HG03342 (cell line): ENCODE measurements at regions not wholly inside any gene's neighbourhood (a gene's known extent, or its start where the extent isn't known, plus 50 kb on each side); places are given as distances from the start of the nearest gene placed in this dataset.

Experiments
- ATAC-seq: cut with Tn5 transposase; IDR thresholded peaks from one replicate; pipeline ENCODE4 v1.9.1; 2021; ENCODE audit warnings: mild to moderate bottlenecking, moderate library complexity; ENCODE audit not compliant: unreplicated experiment

DNA sequence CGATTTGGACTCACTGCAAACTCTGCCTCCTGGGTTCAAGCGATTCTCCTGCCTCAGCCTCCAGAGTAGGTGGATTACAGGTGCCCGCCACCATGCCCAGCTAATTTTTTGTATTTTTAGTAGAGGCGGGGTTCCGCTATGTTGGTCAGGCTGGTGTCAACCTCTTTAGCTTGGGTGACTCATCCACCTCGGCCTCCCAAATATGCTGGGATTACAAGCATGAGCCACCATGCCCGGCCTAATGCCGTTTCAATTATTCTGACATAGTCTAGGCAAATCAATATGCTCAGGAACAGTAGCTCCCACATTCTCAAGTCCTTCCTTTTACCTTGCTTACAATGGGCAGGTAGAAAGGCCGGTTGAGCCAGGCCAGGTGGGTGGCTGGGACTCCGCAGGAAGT lies 82.0 kb upstream of the EEA1 start:
- no peak for ATAC-seq

- ATAC-seq = no peak
These were observed 87.0 kb upstream of the EEA1 start for GRCh38 chr12:93015871-93016751.

DNA sequence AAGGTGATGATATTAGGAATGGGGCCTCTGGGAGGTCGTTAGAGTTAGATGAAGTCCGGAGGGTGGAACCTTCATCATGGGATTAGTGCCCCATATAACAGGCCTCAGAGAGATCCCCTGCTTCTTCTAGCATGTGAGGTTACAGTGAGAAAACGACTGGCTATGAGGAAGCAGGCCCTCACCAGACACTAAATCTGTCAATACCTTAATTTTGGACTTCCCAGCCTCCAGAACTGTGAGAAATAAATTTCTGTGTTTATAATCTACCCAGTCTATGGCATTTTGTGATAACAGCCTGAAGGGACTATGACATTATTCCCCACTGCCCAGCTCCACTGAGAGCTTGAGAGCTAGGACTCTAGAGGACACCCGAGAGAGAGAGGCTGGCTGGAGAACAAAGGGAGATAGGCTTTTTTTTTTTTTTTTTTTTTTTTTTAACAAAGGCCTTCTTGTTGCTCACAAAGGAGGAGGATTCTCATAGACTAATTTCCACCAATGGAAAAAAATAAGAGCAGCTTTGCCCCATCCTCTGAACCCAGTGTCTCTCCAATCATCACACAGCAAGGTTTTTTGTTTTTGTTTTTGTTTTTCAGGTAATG lies 87.8 kb upstream of the EEA1 start:
- no peak for ATAC-seq

GRCh38 chr12:93018610-93019009 lies 89.5 kb upstream of the EEA1 start:
- no peak for ATAC-seq

GRCh38 chr12:93019212-93019927 lies 90.3 kb upstream of the EEA1 start:
- no peak for ATAC-seq

DNA sequence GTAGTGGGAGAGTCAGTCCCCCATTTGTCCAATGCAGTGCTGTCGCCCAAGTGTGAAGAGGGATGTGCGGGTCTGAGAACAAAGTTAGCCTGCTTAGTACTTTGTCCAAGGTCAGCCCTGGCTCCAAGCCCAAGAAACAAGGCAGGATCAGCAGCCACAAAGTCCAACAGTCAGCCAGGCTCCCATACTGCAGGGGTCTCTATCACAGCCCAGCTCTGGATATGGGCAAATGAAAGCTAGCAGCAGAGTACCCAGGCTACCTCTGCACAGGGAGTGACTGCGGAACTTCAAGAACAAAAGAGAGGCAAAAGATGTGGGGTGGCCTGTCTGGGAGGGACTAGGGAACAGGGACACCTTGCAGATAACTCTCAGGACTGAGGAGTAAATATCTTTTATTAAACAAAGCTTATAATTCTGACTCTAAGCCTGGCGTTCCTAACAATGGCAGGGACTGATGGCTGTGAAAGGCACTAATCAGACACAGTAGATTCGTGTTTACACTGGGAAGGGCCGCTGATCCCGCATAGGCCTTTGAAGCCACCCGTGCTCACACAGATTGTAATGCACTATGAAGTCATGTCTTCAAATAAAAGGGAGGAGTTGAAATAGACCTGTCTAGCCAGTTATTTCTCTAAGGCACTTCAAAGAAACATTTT lies 91.0 kb upstream of the EEA1 start:
- no peak for ATAC-seq

- no peak for ATAC-seq
These were observed 91.8 kb upstream of the EEA1 start for GRCh38 chr12:93020631-93021597.

DNA sequence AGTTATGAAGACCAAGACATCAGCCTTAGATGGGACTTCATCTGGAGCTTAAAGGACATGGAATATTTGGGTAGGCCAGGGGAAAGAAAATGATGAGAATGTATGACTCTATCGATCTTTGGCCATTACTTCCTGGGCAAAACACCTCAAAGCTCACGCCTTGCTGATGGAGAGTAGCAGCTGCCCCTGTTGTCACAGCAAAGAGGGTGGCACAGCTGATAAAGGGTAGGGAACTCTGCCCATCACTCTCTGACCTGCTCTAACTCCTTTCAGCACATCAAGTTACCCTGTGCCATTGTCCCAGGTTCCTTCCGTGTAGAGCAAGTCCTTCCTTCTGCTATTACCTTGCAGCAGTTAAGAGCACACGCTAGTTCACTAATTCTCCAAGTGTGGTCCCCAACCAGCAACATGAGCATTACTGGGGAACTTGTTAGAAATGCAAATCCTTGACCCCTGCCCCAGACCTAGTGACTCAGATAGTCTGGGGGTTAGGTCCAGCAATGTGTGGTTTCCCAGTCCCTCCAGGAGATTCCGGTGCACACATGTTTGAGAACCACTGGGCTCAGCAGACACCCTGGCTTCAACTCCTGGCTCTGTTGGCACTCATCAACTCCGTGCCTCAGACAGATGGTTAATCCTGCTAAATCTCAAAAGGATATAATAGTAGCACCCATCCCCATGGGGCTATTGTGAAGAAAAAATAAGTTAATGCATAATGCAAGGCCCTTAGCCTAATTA lies 93.7 kb upstream of the EEA1 start:
- ATAC-seq = no peak

DNA sequence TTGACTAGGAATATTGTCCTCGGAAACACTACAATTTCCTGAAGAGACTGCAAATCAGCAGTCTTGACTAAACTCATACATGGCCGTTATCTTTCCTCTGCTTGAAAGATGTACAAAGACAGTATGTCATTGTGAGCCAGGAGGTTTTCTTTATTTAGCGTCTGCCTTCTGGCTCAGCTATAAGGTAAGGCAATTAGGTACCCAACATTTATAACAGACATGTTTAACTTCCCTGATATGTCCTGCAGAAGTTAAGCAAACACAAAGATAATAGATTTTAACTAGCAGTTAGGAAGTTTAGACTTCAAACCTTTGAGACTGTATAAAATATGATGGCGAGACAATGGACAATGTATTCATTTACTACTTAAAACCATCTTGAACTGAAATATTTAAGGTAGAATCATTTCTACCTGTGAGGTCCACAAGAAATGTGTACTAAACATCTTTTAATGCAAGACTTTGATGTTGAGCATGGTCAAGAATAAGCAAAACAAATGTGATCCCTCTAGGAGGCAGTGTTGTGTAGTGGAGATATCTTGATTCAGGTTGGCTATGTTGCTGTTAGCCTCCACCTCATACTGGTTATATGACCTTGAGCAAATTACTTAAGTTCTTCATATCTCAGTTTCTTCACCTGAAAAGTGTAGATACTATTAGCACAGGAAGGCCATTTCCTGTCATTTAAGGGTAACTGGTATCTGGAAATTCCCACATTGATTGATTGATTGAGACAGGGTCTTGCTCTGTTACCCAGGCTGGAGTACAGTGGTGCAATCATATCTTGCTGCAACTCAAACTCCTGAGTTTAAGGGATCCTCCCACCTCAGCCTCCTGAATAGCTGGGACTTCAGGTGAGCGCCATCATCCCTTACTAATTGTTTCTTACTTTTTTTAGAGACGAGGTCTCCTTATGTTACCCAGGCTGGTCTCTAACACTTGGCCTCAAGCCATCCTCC lies 96.3 kb upstream of the EEA1 start:
- ATAC-seq = no peak

- no peak for ATAC-seq
These were observed 97.9 kb upstream of the EEA1 start for GRCh38 chr12:93027041-93027440.

DNA sequence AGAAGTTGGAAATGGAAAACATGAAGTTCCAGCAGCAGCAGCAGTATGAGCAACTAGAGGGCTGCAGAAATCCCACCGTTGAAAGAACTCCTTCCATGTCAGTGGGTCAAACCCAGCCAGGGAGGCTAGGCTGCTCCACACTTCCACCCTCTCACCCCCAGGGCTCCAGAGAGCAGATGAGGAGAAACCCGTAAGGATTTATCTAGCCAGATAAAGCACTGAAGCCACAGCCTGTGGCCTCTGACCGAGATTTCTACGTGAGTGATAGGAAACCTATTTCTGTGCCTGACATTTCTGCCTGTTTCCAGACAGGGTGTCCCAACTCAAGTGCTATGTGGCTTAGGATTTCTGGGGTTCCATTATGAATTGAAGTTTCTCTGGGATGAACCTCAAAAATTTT lies 100.0 kb upstream of the EEA1 start:
- ATAC-seq = no peak

- ATAC-seq = no peak
These were observed 101.9 kb upstream of the EEA1 start for GRCh38 chr12:93031028-93031427.

DNA sequence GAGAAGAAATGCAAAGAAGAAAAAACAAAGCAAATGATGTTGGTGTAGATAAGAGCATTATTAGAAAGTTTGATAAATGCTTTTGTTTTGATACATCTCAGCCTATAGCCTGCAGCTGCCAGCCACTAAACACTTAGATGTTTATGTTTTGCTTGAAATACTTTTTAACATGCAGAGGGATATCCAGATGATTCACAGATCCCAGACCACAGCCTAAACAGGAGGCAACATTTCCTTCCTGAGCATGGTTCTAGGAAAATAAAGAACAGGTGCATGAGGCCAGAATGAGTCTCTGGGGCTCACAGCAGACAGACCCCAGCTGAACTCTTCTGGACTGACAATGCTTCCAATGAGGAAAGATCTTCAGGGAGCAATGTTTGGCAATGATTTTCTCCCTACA lies 103.7 kb upstream of the EEA1 start:
- ATAC-seq = no peak

GRCh38 chr12:93033948-93034347 lies 104.9 kb upstream of the EEA1 start:
- no peak for ATAC-seq

DNA sequence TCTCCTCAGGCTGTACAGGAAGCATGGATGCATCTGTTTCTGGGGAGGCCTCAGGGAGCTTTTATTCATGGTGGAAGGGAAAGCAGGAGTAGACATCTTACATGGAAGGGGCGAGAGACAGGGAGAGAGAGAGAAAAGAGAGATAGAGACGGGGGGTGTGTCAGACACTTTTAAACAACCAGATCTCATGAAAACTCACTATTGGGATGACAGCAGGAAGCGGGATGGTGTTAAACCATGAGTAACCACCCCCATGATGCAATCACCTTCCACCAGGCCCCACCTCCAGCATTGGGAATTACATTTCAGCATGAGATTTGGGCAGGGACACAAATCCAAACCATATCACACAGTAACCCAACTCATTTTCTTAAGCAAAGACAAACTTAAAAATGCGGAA lies 110.0 kb upstream of the EEA1 start:
- ATAC-seq = no peak

DNA sequence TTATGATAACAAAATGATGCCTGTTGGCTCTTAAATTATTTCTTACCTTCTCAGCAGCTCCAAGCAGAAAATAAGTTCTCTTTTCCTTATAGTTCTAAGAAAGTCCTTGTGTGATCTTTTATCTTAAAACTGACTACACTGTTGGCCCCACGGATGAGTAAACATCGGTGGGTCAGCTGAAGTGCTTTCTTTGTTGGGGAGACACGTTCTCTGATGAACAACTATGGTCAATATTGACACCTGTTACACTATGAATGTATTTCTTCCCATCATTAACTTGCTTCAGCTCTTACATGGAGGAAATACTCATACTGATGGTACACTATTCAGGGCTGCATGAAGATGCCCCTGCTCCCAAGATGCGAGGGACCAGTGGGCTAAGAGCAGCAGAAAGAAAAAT lies 110.8 kb upstream of the EEA1 start:
- no peak for ATAC-seq

GRCh38 chr12:93040367-93040766 lies 111.3 kb upstream of the EEA1 start:
- no peak for ATAC-seq

DNA sequence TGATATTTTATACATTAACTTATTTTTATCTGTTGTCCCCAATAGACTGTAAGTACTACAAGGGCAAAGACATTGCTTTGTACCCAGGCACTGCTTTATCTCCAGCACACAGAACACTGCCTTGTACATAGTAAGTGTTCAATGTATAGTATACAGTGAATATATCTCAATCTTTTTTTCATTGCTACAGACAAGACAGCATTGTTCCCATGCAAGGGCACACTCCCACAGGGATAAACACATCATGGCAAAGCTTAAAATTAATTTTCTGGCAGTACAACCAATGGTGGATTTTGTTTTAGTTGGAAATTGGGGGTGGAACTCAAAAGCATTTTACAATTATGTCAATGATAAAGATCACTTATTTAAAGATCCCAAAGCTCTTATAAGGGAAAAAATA lies 112.3 kb upstream of the EEA1 start:
- ATAC-seq = no peak
